SU-DHL-6 (cell line): ENCODE measurements at regions not wholly inside any gene's neighbourhood (a gene's known extent, or its start where the extent isn't known, plus 50 kb on each side); places are given as distances from the start of the nearest gene placed in this dataset.

Experiments
- H2AFZ ChIP-seq: fragments of 200-600 bp; sonication (generic); 2 replicates; pipeline ENCODE4 v1.6.1; 2014; ENCODE audit warnings: low read depth, mild to moderate bottlenecking, moderate library complexity, mixed read lengths, antibody characterized with exemption, low read length; ENCODE audit not compliant: severe bottlenecking
- H3F3A ChIP-seq: fragments of 200-600 bp; shearing (Covaris generic); 2 replicates; pipeline ENCODE4 v1.6.0; 2016; ENCODE audit warnings: antibody characterized with exemption, mild to moderate bottlenecking; ENCODE audit not compliant: insufficient read depth
- H3K27ac ChIP-seq: fragments of 200-600 bp; sonication (generic); 2 replicates; pipeline ENCODE4 v1.5.1; 2016; ENCODE audit warnings: low read depth, mild to moderate bottlenecking, low read length, moderate library complexity, mixed read lengths
- H3K27me3 ChIP-seq: fragments of 200-600 bp; sonication (generic), shearing (Covaris generic); 2 replicates; pipeline ENCODE4 v1.6.0; 2014; ENCODE audit warnings: mild to moderate bottlenecking, low read length
- H3K36me3 ChIP-seq: fragments of 200-600 bp; sonication (generic); 2 replicates; pipeline ENCODE4 v1.6.1; 2014; ENCODE audit warnings: mild to moderate bottlenecking, low read length, mixed read lengths
- H3K4me2 ChIP-seq: fragments of 300-600, 200-600 bp; shearing (Covaris generic), sonication (generic); 2 replicates; pipeline ENCODE4 v1.6.0; 2014; ENCODE audit warnings: low read length, low read depth, mild to moderate bottlenecking; ENCODE audit not compliant: poor library complexity, severe bottlenecking
- H3K4me3 ChIP-seq: fragments of 200-600 bp; sonication (generic); 2 replicates; pipeline ENCODE4 v1.5.1; 2014; ENCODE audit warnings: antibody characterized with exemption, low read length, mild to moderate bottlenecking, mixed read lengths; ENCODE audit not compliant: insufficient read depth, poor library complexity, severe bottlenecking
- H3K79me2 ChIP-seq: fragments of 200-600 bp; sonication (generic); 2 replicates; pipeline ENCODE4 v1.6.1; 2014; ENCODE audit warnings: mild to moderate bottlenecking, low read length, moderate library complexity; ENCODE audit not compliant: insufficient read depth
- H3K9ac ChIP-seq: fragments of 200-600 bp; sonication (generic); 2 replicates; pipeline ENCODE4 v1.7.0; 2014; ENCODE audit warnings: mild to moderate bottlenecking, low read length
- H3K9me2 ChIP-seq: fragments of 200-600 bp; sonication (generic); replicated peaks from 2 replicates; pipeline ENCODE4 v1.6.1; 2014; ENCODE audit warnings: low read length; ENCODE audit not compliant: insufficient read depth
- H3K9me3 ChIP-seq: fragments of 200-600 bp; sonication (generic); 2 replicates; pipeline ENCODE4 v1.6.1; 2014; ENCODE audit warnings: low read length, mixed read lengths; ENCODE audit not compliant: insufficient read depth
- H4K20me1 ChIP-seq: fragments of 200-600 bp; sonication (generic); 2 replicates; pipeline ENCODE4 v1.6.1; 2014; ENCODE audit warnings: low read depth, mild to moderate bottlenecking, antibody characterized with exemption, low read length, moderate library complexity, mixed read lengths
- CTCF ChIP-seq: fragments of 200-600 bp; sonication (generic); IDR thresholded peaks from one replicate; pipeline ENCODE4 v1.5.1; 2017; ENCODE audit warnings: antibody characterized with exemption, mild to moderate bottlenecking, low read length, moderate library complexity; ENCODE audit not compliant: insufficient read depth, poor library complexity, severe bottlenecking
- EZH2phosphoT487 ChIP-seq: fragments of 200-600 bp; sonication (generic), shearing (Covaris generic); conservative IDR thresholded peaks from 2 replicates; pipeline ENCODE4 v1.6.1; 2018; ENCODE audit warnings: mild to moderate bottlenecking, antibody characterized with exemption, low read length, moderate library complexity, mixed read lengths

GRCh38 chr4:180160195-180160983 is 2082.8 kb upstream of the TENM3 start:
- Histone ChIP-seq H3F3A (no peaks in the 10 kb centered on the region; the same call in 1 of the 2 replicates), H2AFZ (no peak overlapping the region), H3K4me3 (no peak overlapping the region), H3K9me3 (no peaks in the 10 kb centered on the region), H3K27me3 (no peaks in the 10 kb centered on the region), H3K27ac (no peak overlapping the region), H3K79me2 (no peaks in the 10 kb centered on the region), H3K4me2 (no peak overlapping the region), H3K36me3 (no peaks in the 10 kb centered on the region), H3K9me2 (no peaks in the 10 kb centered on the region), H4K20me1 (no peaks in the 10 kb centered on the region), H3K9ac (no peak overlapping the region)
- TF ChIP-seq EZH2phosphoT487 (no peak), CTCF (no peak)

GRCh38 chr4:180164799-180165198 is 2078.4 kb upstream of the TENM3 start:
- Histone ChIP-seq H3K4me3 (no peak overlapping the region), H3K9ac (no peak overlapping the region), H2AFZ (no peak overlapping the region)

GRCh38 chr4:180169394-180169793 is 2073.8 kb upstream of the TENM3 start:
- H3K27ac ChIP-seq: no peak overlapping the region
- no peak overlapping the region for H2AFZ ChIP-seq
- H3K4me3 ChIP-seq: no peak overlapping the region
- no peak overlapping the region for H3K9ac ChIP-seq
- no peaks in the 10 kb centered on the region for H3K9me2 ChIP-seq
- H3K79me2 ChIP-seq: no peaks in the 10 kb centered on the region
- H4K20me1 ChIP-seq: no peaks in the 10 kb centered on the region
- H3F3A ChIP-seq: no peaks in the 10 kb centered on the region
- H3K27me3 ChIP-seq: no peaks in the 10 kb centered on the region
- no peaks in the 10 kb centered on the region for H3K9me3 ChIP-seq
- TF ChIP-seq CTCF: no peak
- TF ChIP-seq EZH2phosphoT487: no peak
- no peak overlapping the region for H3K4me2 ChIP-seq
- H3K36me3 ChIP-seq: no peaks in the 10 kb centered on the region

More at GRCh38 chr4:180164799-180165198, 2078.4 kb upstream of the TENM3 start:
- TF ChIP-seq EZH2phosphoT487 (no peak), CTCF (no peak)
- Histone ChIP-seq H3K4me2 (no peak overlapping the region), H3F3A (no peaks in the 10 kb centered on the region), H3K27me3 (no peaks in the 10 kb centered on the region), H3K27ac (no peak overlapping the region), H3K79me2 (no peaks in the 10 kb centered on the region), H3K36me3 (no peaks in the 10 kb centered on the region), H3K9me2 (no peaks in the 10 kb centered on the region), H4K20me1 (no peaks in the 10 kb centered on the region), H3K9me3 (no peaks in the 10 kb centered on the region)
